Duodenal mucosa (tissue), 2 donors: ENCODE measurements at regions not wholly inside any gene's neighbourhood (a gene's known extent, or its start where the extent isn't known, plus 50 kb on each side); places are given as distances from the start of the nearest gene placed in this dataset.

Experiments
- H3K27ac ChIP-seq: one replicate; pipeline ENCODE4 v1.7.0; 2013; ENCODE audit warnings: low read depth, low read length
- H3K27me3 ChIP-seq, 2 donors: one replicate each; pipeline ENCODE4 v1.7.0; 2013; ENCODE audit warnings: low read length in 2 of 2, control low read depth in 1 of 2; ENCODE audit not compliant: insufficient read depth in 2 of 2, control insufficient read depth in 1 of 2
- H3K36me3 ChIP-seq, 2 donors: one replicate each; pipeline ENCODE4 v1.7.0; 2013; ENCODE audit warnings: low read length in 2 of 2, control low read depth in 1 of 2; ENCODE audit not compliant: insufficient read depth in 2 of 2, control insufficient read depth in 1 of 2
- H3K4me1 ChIP-seq, 2 donors: one replicate each; pipeline ENCODE4 v1.7.0; 2013; ENCODE audit warnings: low read length in 2 of 2, control low read depth in 1 of 2; ENCODE audit not compliant: insufficient read depth in 2 of 2, control insufficient read depth in 1 of 2
- H3K4me3 ChIP-seq, 2 donors: one replicate each; pipeline ENCODE4 v1.7.0; 2013; ENCODE audit warnings: low read length in 2 of 2, low read depth in 1 of 2
- H3K9ac ChIP-seq, 2 donors: one replicate each; pipeline ENCODE4 v1.7.0; 2013; ENCODE audit warnings: low read length in 2 of 2, low read depth in 1 of 2
- H3K9me3 ChIP-seq, 2 donors: one replicate each; pipeline ENCODE4 v1.7.0; 2013; ENCODE audit warnings: low read length in 2 of 2, control low read depth in 1 of 2; ENCODE audit not compliant: control insufficient read depth in 1 of 2

- Histone ChIP-seq H3K9me3 (peaks cover 3 to 9% of the 10 kb centered on the region in 2 donors), H3K9ac (no peak overlapping the region), H3K27ac (no peak overlapping the region), H3K4me3 (no peak overlapping the region), H3K36me3 (no peaks in the 10 kb centered on the region), H3K4me1 (no peaks in the 10 kb centered on the region), H3K27me3 (no peaks in the 10 kb centered on the region)
These were observed 868.8 kb downstream of the EPHA4 start for GRCh38 chr2:220703279-220703678.

- Histone ChIP-seq H3K36me3 (no peaks in the 10 kb centered on the region), H3K4me1 (no peaks in the 10 kb centered on the region), H3K27me3 (no peaks in the 10 kb centered on the region), H3K9ac (no peak overlapping the region), H3K4me3 (no peak overlapping the region), H3K27ac (no peak overlapping the region), H3K9me3 (peaks cover 3 to 9% of the 10 kb centered on the region in 2 donors)
These were observed 868.0 kb downstream of the EPHA4 start for GRCh38 chr2:220704081-220704480.

- H3K27me3 ChIP-seq: no peaks in the 10 kb centered on the region
- H3K27ac ChIP-seq: no peak overlapping the region
- no peak overlapping the region for H3K4me3 ChIP-seq
- H3K4me1 ChIP-seq: no peaks in the 10 kb centered on the region
- peaks cover 3 to 9% of the 10 kb centered on the region in 2 donors for H3K9me3 ChIP-seq
- H3K36me3 ChIP-seq: no peaks in the 10 kb centered on the region
- no peak overlapping the region for H3K9ac ChIP-seq
These were observed 867.3 kb downstream of the EPHA4 start for GRCh38 chr2:220704810-220705209.

DNA sequence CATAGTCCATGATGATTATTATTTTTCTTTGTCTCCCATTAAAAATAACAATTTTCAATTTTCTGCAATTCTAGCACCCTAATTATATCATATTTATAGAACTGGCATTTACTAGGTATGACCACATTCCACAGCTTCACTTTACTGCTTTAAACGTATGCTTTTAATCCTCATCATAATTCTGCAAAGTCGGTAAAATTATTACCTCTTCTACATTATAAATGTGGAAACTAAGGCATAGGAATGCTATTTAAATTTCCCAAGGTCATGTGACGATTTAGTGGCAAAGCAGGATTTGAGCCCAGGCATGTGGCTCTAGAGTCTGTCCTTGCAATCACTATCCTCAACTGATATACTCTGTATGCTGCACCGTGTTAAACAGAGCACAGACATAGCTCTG lies 866.4 kb downstream of the EPHA4 start:
- no peak overlapping the region for H3K4me3 ChIP-seq
- H3K27me3 ChIP-seq: no peaks in the 10 kb centered on the region
- H3K27ac ChIP-seq: no peak overlapping the region
- H3K9ac ChIP-seq: no peak overlapping the region
- peaks cover 3 to 7% of the 10 kb centered on the region in 2 donors for H3K9me3 ChIP-seq
- no peaks in the 10 kb centered on the region for H3K36me3 ChIP-seq
- H3K4me1 ChIP-seq: no peaks in the 10 kb centered on the region

DNA sequence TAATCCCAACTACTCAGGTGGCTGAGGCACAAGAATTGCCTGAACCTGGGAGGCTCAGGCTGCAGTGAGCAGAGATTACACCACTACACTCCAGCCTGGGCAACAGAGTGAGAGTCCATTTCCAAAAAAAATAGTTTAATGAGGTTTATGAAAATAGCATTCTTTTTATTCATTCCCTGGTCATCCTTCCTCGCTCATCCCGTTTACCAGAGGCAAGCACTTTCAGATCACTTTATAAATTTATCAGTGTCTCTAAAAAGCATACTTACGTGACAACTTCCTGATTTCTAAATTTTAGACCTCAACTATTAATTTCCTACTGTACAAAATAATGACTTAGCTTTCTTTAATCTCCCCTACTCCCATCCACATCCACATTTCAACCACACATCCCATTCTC lies 864.8 kb downstream of the EPHA4 start:
- no peak overlapping the region for H3K4me3 ChIP-seq
- no peaks in the 10 kb centered on the region for H3K9me3 ChIP-seq
- H3K27ac ChIP-seq: no peak overlapping the region
- no peaks in the 10 kb centered on the region for H3K27me3 ChIP-seq
- no peak overlapping the region for H3K9ac ChIP-seq
- H3K4me1 ChIP-seq: no peaks in the 10 kb centered on the region
- no peaks in the 10 kb centered on the region for H3K36me3 ChIP-seq

- no peak overlapping the region for H3K27ac ChIP-seq
- no peak overlapping the region for H3K4me3 ChIP-seq
- H3K9ac ChIP-seq: no peak overlapping the region
- H3K4me1 ChIP-seq: no peaks in the 10 kb centered on the region
- no peaks in the 10 kb centered on the region for H3K36me3 ChIP-seq
- H3K9me3 ChIP-seq: no peaks in the 10 kb centered on the region
- H3K27me3 ChIP-seq: no peaks in the 10 kb centered on the region
These were observed 863.7 kb downstream of the EPHA4 start for GRCh38 chr2:220708366-220708765.

DNA sequence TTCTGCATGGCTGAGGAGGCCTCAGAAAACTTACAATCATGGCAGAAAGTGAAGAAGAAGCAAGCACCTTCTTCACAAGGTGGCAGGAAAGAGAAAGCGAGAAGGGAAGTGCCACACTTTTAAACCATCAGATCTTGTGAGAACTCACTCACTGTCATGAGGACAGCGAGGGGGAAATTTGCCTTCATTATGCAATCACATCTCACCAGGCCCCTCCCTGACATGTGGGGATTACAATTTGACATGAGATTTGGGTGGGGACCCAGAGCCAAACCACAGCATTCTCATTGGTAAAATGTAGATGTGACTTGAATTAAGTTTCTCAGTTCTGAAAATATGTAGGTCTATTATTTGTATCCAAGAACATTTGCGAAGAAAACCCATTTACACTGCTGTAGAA lies 854.8 kb downstream of the EPHA4 start:
- no peaks in the 10 kb centered on the region for H3K36me3 ChIP-seq
- H3K27me3 ChIP-seq: no peaks in the 10 kb centered on the region
- H3K9ac ChIP-seq: no peak overlapping the region
- no peak overlapping the region for H3K27ac ChIP-seq
- H3K4me3 ChIP-seq: no peak overlapping the region
- H3K4me1 ChIP-seq: no peaks in the 10 kb centered on the region
- H3K9me3 ChIP-seq: no peaks in the 10 kb centered on the region

GRCh38 chr2:220736778-220737177 lies 835.3 kb downstream of the EPHA4 start:
- Histone ChIP-seq H3K27ac (no peak overlapping the region), H3K9ac (no peak overlapping the region), H3K27me3 (no peaks in the 10 kb centered on the region), H3K4me3 (no peak overlapping the region), H3K4me1 (no peaks in the 10 kb centered on the region), H3K36me3 (no peaks in the 10 kb centered on the region), H3K9me3 (no peaks in the 10 kb centered on the region)

DNA sequence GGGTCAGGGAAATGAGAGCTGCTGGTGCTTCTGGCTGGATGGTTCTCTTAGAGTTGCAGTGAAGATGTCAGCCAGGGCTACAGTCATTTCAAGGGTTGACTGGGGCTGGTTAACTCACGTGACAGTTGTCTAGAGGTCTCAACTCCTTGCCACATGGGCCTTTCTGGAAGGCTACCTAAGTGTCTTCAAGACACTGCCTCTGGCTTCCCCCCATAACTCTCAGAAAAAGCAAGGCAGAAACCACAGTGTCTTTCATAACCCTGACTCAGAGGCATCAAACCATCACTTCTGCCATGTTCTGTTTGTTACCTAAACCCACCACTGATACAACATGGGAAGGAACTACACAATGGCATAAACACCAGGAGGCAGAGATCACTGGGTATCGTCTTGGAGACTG lies 828.9 kb downstream of the EPHA4 start:
- H3K9ac ChIP-seq: no peak overlapping the region
- H3K27ac ChIP-seq: no peak overlapping the region
- no peaks in the 10 kb centered on the region for H3K36me3 ChIP-seq
- H3K4me3 ChIP-seq: no peak overlapping the region
- H3K4me1 ChIP-seq: no peaks in the 10 kb centered on the region
- no peaks in the 10 kb centered on the region for H3K9me3 ChIP-seq
- no peaks in the 10 kb centered on the region for H3K27me3 ChIP-seq

GRCh38 chr2:220744861-220745260 lies 827.2 kb downstream of the EPHA4 start:
- Histone ChIP-seq H3K4me3 (no peak overlapping the region), H3K9ac (no peak overlapping the region), H3K27me3 (no peaks in the 10 kb centered on the region), H3K4me1 (no peaks in the 10 kb centered on the region), H3K9me3 (no peaks in the 10 kb centered on the region), H3K36me3 (no peaks in the 10 kb centered on the region), H3K27ac (no peak overlapping the region)

- H3K27ac ChIP-seq: no peak overlapping the region
These were observed 826.4 kb downstream of the EPHA4 start for GRCh38 chr2:220745682-220746081.

More at GRCh38 chr2:220745682-220746081, 826.4 kb downstream of the EPHA4 start:
- Histone ChIP-seq H3K4me1 (no peaks in the 10 kb centered on the region), H3K36me3 (no peaks in the 10 kb centered on the region), H3K27me3 (no peaks in the 10 kb centered on the region), H3K9me3 (no peaks in the 10 kb centered on the region), H3K9ac (no peak overlapping the region), H3K4me3 (no peak overlapping the region)
